Hepatocyte (in vitro differentiated cells): ENCODE measurements at regions not wholly inside any gene's neighbourhood (a gene's known extent, or its start where the extent isn't known, plus 50 kb on each side); places are given as distances from the start of the nearest gene placed in this dataset.

ENCODE experiments used
- CTCF ChIP-seq: fragments of 200-600 bp; sonication (generic); IDR thresholded peaks from 2 replicates; pipeline ENCODE4 v1.5.1; 2016; ENCODE audit warnings: antibody characterized with exemption, mild to moderate bottlenecking; ENCODE audit not compliant: poor library complexity
- EZH2 ChIP-seq: fragments of 200-600 bp; sonication (generic); IDR thresholded peaks from 2 replicates; pipeline ENCODE4 v1.6.1; 2016; ENCODE audit warnings: antibody characterized with exemption, mild to moderate bottlenecking, borderline replicate concordance
- EZH2phosphoT487 ChIP-seq: fragments of 200-600 bp; sonication (generic); IDR thresholded peaks from one replicate; pipeline ENCODE4 v1.6.1; 2018; ENCODE audit warnings: antibody characterized with exemption, mild to moderate bottlenecking, low read depth, moderate library complexity; ENCODE audit not compliant: unreplicated experiment, severe bottlenecking

GRCh38 chr5:29051509-29051908 lies 2013.1 kb upstream of the CDH9 start:
- TF ChIP-seq EZH2 (no peak), CTCF (no peak), EZH2phosphoT487 (no peak)
